ENCODE measurements at regions not wholly inside any gene's neighbourhood (a gene's known extent, or its start where the extent isn't known, plus 50 kb on each side); places are given as distances from the start of the nearest gene placed in this dataset.
"Not testable (repeated sequence)": the region's sequence is repeated elsewhere in the genome, so short reads cannot be mapped to it uniquely, and the experiment has no call there.

DNA sequence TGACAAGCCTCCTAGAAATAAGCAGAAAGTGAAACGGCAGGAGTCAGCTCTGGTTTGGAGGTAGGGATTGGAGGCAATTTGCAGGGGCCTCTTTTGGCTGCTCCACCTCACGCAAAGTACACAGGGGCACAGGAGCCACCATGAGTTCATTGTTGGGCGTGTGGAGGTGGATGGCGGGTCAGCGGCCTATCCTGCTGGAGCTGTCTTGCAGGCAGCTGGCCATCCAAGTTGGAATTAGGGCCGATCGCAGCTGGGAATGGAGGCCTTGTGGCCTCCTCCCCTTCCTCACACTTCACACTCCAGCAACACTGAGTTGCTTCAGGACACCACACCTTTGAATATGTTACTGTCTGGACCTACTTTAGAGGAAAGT, 171.5 kb downstream of the MYCN start:
- no peak for DNase-seq

DNA sequence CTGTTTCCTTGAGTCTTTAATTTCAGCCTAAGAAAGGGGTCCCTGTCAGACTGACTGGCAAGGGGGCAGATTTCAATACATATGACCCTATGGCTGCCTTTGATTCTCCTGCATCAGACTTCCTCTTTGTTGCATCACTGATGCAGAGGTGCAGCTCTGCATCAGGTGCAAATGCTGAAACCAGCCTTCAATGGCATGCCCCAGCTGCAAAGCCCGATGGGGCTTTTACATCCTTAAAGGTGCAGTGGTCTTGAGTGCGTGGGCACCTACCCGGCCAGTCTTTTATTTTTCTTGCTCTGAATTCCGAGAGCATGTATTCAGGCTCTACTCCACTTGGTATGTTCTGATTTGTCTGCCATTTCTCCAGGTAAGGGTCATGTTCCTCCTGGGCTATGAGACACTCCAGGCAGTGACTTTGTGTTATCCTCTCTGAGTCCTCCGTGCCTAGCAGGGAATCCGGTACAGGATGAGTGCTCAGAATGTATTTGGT, 169.5 kb downstream of the MYCN start:
- DNase-seq: no peak

DNA sequence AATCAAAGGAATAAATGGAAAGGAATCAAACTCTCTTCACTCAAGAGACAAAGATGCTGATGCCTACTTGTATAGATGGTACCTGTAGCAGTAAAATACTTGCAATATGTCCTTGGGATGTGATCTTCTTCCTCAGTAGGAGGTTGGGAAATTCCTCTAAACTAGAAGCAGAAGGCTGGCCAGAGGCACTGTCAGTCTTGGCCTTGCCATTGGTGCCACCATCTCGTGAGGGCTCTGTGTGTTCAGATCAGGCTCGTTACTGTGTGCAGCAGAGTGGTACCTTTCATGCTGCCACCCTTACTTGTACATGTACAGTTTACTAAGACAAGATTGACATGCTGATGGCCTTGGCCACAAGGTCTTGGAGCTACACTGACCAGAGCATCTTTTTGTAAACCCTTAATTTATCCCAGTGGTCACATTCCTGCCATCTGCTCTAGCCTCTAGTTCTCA, 169.0 kb downstream of the MYCN start:
- DNase-seq: no peak

DNA sequence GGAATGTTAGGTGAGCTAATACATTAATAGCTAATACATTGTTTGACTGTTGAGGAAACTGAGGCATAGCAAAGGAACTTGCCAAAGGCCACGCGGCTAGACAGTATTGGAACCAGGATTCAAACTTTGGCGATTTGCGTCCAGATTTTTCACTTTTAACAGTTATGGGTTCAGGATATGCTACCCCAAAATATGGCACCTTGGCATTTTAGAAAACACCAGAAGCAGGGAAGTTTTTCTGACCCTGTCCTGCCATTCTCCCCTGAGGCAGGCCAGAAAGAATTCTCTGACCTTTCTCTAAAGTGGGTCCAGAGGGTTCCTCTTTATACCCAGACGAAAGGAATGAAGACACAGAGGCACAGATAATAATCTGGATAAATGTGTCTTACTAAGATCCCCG, 166.9 kb downstream of the MYCN start:
- no peak for DNase-seq

DNA sequence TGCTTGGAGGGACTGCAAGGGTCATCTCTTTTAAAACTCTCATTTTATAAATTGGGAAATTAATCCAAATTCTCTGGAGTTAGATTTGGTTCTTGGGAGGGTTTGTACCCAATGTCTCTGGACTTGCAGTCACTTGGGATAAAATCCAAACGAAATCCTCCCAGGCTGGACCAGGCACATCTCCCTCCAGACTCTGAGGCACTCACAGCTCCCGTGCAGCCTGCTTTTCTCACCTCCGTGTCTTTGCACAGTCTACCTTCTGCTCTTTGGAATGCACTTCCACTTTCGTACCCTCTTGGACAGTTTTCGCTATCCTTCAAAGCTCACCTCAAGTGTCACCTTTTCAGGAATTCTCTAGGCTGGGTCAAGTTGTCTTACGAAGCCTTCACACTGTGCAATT, 166.3 kb downstream of the MYCN start:
- no peak for DNase-seq

DNA sequence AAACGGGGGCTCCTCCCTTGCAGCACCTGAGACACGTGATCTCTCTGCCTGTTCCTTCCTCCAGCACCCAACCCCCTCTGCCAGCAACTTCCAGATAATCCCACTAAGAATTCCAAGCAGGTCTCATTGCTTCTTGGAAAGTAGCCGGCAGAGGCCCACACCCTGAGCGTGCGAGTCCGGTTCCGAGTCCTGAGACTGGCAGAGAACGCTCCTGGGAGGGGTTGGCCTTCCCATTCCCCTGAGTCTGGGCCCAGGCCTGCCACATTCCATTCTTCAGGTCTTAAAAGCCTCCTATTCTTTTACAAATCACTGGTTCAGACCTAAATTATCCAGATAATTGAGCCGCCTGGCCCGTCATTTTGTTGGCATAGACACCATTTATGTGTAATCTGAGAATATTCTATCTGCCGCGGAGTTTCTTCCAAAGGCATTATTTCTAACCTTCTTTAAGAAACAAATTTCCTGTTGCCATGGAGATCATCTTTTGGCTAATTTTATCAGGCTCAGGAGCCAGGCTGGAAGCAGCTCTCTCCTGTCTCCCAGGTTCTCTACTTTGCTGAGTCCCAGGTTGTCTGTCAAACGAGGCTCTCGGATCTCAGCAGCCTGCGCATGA, 165.4 kb downstream of the MYCN start:
- DNase-seq: no peak

DNA sequence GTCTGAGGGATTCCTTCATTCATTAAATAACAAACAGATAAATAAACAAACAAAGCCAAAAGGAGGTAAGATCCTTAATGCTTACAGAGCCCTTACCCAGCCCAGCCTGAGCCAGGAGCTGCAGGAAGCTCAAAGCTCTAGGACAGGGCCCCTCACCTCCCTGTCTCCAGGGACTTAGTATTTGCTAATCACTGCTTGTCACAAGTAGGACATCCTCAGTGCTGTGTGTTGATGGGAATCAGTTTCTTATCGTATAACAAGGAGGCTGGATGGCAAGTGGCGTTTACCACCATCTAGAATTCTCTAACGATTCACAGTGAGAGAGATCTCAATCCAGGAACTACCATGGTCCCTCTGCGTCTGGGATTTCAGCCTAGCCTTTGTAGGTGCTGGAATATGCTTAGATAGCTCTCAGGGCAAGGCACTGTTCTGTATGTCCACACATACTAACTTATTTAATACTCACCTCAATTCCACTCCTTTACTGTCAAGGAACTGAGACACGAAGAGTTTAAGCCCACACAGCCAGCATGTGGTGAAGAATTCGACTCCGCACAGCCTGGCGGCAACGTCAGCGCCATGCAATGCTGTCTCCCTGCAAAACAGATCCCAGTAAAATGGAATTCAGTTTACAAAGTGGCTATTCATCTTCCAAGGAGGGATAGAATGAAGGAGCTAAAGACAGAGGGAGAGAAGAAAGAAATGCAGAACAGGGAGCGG, 164.8 kb downstream of the MYCN start:
- DNase-seq: no peak

DNA sequence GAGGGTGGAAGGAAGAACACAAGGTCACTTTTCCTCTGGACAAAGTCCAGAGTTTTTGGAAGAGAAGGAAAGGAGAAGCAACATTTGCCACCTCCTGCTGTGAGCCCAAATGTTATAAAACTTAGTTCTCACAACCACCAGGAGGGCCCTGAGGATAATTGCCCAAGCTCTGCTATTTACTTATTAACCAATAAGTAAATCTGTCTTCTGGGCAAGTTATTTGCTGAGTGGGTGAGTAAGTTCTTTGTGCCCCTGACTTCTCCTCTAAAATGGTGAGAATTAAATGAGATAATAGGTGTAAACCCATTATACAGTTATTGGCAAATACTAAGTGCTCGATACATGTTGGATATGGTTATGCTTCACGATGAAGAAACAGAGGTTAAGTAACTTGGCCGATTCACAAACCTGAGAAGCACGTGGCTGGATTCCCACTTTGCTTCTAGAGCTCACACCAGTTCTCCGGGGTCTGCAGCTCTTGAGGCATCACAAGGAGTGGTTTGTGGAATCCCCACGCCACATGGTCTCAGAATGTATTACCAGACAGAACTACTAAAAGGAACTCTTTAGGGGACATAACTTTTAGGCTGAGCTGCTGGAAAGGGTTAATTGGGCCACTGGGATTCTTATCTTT, 164.1 kb downstream of the MYCN start:
- no peak for DNase-seq

DNA sequence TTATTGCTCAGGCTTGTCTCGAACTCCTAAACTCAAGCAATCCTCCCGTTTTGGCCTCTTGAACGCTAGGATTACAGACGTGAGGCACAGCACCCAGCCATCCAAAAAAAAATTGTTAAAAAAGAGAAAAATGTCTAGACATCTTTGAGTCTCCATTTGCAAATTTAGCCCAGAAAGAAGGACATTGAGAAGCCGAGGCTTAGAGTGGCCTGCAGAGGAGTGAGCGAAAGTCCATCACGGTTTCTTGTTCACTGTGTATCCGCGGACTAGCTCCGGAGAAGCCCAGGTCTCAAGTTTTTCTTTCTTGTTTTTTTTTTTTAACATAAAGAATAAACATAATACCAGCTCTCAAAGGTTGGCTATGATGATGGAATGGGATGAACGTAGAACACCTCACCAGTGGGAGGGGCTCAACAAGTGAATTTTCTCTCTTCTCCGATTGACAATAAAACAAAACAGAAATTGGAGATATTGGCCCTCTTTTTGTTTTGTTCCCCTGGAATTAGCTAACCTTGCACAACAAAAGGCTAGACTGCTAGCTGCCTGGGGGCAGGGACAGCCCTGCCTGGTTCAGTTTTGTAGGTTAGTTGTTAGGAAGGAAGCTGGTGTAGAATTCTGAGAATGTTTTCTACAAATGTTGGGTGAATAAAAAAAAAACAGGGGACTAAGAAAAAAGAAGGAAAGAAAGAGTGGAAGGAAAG, 163.4 kb downstream of the MYCN start:
- DNase-seq: no peak

DNA sequence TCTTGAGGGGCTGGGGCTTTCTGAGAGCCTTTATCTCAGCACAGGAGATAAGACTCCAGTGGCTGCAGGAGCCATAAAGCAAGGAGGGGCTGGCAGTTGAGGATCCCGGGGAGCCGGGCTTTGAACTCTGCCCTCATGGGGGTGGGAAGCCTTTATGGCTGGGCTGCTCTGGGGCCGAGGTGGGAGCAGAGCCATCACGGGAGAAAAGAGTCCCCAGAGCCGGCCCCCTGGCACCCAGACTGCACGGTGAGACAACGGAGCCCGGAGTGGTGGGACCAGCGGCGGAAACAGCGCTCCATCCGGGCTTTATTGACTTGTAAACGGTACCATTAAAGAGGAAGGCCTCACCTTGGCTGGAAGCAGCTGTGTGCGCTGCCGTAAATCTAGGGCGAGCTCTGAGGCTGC, 162.6 kb downstream of the MYCN start:
- no peak for DNase-seq

DNA sequence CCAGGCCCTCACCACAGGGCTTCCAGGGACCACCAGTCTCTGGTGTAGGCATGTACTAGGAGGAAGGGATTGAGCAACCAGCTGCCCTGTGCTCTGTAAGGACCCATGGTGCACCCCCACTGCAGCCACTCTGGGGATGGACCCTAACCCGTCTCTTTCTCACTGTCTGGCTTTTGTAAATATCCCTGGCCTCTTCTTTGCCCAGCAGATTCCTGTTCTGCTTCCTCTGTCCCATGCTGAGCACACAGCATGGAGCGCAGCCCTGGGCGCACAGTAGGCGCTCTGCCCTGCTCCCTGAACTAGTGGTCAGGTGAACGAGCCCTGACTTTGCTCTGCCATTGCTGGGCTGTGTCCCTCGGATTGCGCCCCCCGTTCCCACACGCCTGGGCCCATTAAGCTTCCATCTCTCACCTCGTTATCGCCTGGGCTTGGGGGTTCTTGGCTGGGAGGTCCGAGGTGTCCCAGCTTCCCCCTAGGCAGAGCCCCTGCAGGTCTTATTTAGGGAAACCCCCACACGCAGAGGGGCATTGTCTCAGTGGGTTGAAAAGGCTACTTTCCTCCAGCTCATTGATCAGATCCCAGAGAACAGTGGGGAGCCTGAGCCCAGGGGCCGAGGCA, 162.1 kb downstream of the MYCN start:
- no peak for DNase-seq

DNA sequence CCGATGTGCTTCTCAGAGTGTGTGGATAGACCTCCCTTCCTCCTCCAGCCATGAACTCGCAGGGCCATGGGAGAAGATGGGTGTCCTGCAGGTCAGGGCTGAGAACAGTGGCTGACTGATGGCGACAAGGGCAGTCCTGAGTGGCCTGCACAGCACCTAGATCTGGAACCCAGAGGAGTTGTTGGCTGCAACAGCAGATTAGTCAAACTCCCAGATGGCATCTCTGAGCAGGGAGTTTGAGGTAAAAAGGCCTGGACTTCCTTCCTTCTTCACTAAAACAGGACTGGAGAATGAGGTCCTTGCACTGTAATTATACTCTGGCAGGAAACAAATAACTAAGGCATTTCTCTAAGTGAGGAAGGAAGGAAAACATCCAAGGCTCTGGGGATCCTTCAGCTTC, 160.8 kb downstream of the MYCN start:
- DNase-seq: no peak

DNA sequence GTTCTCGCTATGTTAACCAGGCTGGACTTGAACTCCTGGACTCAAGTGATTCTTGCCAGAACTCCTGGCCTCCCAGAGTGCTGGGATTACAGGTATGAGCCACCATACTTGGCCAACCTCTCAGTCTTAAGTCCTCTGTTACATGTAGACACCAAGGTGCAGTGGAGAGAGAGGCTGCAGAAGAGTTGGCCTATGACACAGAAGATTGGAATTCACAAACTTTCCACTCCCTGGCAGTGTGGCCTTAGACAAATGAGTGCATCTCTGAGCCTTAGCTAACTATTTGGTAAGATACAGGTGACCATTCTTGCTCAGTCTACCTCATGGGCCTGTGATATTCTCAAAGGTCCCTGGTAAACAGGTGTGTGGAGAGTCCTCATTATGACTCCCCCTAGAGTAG, 159.7 kb downstream of the MYCN start:
- no peak for DNase-seq

DNA sequence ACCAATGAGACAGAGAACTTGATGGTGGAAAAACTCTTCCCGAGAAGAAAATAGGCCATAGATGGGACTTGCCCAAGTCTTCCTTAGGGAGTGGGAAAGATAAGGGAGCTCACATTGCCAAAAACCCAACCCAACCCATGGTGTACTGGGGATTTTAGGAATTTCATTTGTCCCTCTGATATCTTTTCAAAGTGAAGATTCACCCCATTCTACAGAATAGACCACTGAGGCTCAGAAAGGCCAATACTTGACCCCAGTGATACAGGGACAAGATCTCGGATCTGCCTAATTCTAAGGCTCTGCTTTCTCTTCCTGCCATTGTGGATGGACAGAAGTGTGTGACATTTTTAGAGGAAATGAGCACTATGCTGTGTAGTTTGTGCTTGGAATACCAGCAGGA, 159.0 kb downstream of the MYCN start:
- no peak for DNase-seq

DNA sequence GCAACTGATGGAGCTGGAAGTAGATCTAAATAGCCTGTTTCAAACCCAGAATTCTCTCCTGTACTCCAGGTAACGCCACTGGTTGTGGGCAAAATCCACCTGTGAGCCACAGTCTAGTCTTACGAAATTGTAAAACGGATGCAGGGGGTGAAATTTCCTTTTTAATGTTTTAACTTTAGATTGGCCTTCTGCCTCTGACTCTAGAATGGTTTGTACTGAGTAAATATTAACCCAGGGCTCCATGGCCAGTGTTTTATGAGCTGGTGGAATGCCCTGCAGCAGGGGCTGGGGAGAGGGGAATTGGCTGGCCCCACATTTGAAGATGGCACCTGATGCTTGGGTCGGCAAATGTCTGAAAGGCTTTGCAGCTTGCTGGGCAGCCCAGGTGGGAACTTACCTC, 156.6 kb downstream of the MYCN start:
- DNase-seq: no peak

DNA sequence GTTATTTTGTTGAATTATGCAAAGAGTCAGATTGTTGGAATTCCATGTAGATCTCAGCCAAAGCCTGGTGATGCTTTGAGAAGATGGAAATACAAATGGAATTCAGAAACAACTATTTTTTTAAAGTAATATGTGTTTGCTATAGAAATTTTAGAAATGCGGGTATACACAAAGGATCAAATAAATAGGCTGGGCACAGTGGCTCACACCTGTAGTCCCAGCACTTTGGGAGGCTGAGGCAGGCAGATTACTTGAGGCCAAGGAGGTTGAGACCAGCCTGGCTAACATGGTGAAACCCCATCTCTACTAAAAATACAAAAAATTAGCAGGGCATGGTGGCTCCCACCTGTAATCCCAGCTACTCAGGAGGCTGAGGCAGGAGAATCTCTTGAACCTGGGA, 155.1 kb downstream of the MYCN start:
- DNase-seq: not testable (repeated sequence)

DNA sequence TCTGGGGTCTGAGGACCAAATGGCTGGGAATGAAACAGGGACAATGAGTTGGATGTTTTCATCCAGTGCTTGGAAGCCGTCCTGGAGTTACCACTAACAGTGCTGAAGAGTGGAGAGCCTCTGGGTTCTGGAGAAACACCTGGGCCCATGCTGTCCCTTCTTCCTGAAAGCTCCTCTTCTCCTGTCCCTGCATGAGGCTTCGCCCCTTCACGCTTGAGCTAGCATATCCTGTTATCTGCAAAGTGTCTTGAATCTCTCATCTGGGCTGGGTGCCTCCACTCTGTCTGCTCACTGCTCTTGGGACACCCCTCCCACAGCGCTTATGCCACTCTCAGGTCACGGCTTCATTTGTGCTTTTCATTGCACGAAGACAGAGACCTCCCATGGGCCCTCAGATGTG, 154.5 kb downstream of the MYCN start:
- DNase-seq: no peak

DNA sequence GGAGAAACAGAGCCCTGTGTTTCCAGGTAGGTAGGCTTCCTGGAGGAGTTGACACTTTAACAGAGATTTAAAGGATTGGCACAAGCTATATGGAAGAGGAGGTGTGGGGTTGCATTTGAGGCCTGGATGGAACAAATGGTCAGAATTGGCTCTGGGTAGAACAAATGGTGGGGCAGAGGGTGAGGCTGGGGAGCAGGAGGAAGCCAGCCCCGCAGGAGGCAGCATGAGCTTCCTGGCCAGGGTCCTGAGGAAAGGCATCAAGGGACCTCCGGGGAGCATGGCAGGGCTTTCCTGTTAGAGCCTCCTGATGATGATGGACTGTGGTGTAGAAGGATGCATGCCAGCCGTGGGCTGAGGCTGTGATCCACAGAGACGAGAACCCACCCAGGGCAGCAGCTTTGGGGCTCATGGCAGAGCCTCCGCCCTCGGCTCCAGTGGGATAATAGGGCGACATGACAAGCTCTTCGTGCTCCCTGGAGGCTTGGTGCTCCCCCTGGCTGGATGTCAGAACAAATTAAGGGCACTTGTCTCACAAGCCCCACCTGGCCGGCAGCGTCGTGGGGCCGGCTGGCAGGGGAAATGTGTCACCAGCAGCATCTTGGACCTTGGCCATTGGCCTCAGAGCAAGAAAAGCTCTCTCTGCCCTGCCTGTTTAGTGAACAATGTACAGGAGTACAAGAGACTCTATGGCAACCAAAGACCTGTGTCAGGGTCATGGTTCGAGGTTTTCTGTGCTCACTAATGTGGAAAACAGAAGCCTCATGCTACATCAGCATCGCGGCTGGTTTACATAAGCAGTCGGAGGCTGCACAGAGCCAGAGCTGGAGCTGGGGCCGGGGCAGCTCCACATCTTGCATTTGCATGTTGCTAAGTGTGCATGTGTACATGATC, 153.5 kb downstream of the MYCN start:
- no peak for DNase-seq

DNA sequence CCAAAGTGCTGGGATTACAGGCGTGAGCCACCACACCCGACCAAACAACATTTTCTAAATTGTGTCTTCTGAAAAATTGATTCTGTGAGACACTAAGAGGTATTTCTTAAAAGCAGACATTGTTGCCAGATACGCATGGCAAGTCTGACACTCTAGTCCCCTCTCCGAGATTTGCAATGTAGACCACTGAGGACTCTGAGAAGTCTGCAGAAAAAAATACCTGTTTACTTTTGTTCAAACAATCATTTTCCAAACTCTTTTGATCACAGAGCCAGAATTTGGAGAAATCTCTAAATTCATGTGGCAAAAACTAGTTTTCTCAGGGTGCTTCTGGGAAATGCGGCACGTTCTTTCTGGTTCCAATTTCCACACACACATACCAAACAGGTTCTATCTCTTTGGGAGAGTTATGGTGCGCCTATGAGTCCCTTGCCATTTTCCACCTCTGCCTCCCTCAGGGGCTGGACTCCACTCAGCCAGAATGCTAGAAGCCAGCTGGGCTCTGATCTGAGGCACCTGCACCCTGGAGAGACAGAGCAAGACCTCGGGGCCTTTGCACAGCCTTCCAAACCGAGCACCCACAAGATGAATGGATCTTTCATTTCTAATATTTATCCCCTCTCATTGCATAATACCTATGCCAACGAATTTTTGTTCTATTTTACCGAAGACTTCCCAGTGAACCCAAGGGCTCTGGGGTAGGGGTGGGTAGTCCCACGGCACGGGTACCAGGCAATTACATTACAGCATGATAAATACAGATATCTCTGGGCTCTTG, 152.7 kb downstream of the MYCN start:
- no peak for DNase-seq

DNA sequence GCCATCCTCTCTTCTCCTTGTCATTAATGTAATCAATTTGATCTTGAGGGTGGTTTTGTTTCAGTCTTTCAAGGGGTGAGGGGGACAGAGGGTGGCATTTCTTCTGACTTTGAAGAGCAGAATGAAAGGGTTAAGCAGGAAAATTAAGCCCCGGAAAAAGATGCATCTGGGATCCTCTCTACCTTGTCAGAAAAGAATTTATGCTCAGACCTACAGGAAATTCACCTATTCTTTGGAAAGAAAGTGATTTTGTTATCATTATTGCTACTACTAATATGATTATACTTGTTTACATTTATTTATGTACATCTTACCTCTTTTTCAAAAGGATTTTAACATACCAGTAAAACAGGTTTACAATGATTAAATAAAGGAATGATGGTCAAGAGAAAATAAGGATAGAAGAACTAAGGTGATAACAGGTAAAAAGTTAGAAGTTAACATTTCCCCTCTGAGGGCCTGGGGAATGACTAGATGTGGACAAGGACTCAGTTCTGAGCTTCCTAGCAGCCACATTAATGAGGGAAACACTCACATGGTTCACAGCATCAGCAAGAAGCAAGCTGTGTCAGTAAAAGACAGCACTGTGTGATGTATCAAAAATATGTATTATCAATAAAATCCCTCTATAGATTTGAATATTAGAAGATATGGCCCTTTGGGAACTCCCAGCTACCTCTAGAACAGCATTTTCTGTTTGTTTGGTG, 151.4 kb downstream of the MYCN start:
- no peak for DNase-seq

Data from CD4-positive, alpha-beta T cell treated with Interleukin-10 for 1 hour (primary cell).